Natural killer cell (primary cell): ENCODE measurements at regions not wholly inside any gene's neighbourhood (a gene's known extent, or its start where the extent isn't known, plus 50 kb on each side); places are given as distances from the start of the nearest gene placed in this dataset.

Source experiments
- ATAC-seq, 3 donors: fragments of 150-1000 bp in 2 of 3; fragments of 200-7000 bp in 1 of 3; cut with Tn5 transposase; 1 replicate in 1 of 3; 2 replicates in 2 of 3; pipeline ENCODE4 v1.10.0; 2021; ENCODE audit warnings: mild to moderate bottlenecking in 2 of 3, moderate library complexity in 2 of 3
- DNase-seq, 2 donors: peaks; one replicate each; pipeline versions ENCODE4 v3.0.0 to v3.0.0-alpha.2; 2013 to 2021; ENCODE audit warnings: mixed read lengths in 1 of 2
- H3K27ac ChIP-seq: one replicate; pipeline ENCODE4 v1.5.1; 2013; ENCODE audit warnings: mild to moderate bottlenecking, low read length
- H3K27me3 ChIP-seq: one replicate; pipeline ENCODE4 v1.6.1; 2013; ENCODE audit warnings: low read length; ENCODE audit not compliant: control insufficient read depth, insufficient read depth
- H3K36me3 ChIP-seq: one replicate; pipeline ENCODE4 v1.6.1; 2013; ENCODE audit warnings: low read length; ENCODE audit not compliant: control insufficient read depth, insufficient read depth
- H3K4me1 ChIP-seq: one replicate; pipeline ENCODE4 v1.6.1; 2013; ENCODE audit warnings: low read length; ENCODE audit not compliant: control insufficient read depth, insufficient read depth
- H3K4me3 ChIP-seq: one replicate; pipeline ENCODE4 v1.5.1; 2013; ENCODE audit warnings: low read length
- H3K9me3 ChIP-seq: one replicate; pipeline ENCODE4 v1.6.1; 2013; ENCODE audit warnings: low read length; ENCODE audit not compliant: control insufficient read depth, insufficient read depth
- H3K27ac Mint-ChIP-seq, 2 donors: one replicate each; pipeline ENCODE4 v1.8.0; 2022; ENCODE audit warnings: mild to moderate bottlenecking in 2 of 2, mixed read lengths in 2 of 2, moderate library complexity in 1 of 2
- H3K27me3 Mint-ChIP-seq, 2 donors: one replicate each; pipeline ENCODE4 v1.8.0; 2022; ENCODE audit warnings: low read depth in 2 of 2, mixed read lengths in 2 of 2
- H3K36me3 Mint-ChIP-seq: one replicate; pipeline ENCODE4 v1.8.0; 2022; ENCODE audit warnings: mixed read lengths
- H3K4me1 Mint-ChIP-seq, 2 donors: one replicate each; pipeline ENCODE4 v1.8.0; 2022; ENCODE audit warnings: mixed read lengths in 2 of 2
- H3K4me3 Mint-ChIP-seq: one replicate; pipeline ENCODE4 v1.8.0; 2022; ENCODE audit warnings: mild to moderate bottlenecking, moderate library complexity, mixed read lengths
- H3K9me3 Mint-ChIP-seq, 2 donors: one replicate each; pipeline ENCODE4 v1.8.0; 2022; ENCODE audit warnings: mixed read lengths in 2 of 2
- whole genome bisulfite sequencing: methylation state at CpG from one replicate; pipeline ENCODE4 v1.1.7; 2013; ENCODE audit warnings: missing lambda C conversion rate; ENCODE audit not compliant: insufficient coverage; 5-methylcytosine and 5-hydroxymethylcytosine counted together
- intact Hi-C: fragments of 100-400 bp; cut with micrococcal nuclease; formaldehyde crosslinking; loops from one replicate; pipeline ENCODE4 v1.14.2; 2022
- TF ChIP-seq, protein P1 (sequence below): fragments of 200-600 bp; IDR thresholded peaks from one replicate; pipeline ENCODE4 v1.8.0; 2022; ENCODE audit warnings: antibody characterized with exemption

DNA sequence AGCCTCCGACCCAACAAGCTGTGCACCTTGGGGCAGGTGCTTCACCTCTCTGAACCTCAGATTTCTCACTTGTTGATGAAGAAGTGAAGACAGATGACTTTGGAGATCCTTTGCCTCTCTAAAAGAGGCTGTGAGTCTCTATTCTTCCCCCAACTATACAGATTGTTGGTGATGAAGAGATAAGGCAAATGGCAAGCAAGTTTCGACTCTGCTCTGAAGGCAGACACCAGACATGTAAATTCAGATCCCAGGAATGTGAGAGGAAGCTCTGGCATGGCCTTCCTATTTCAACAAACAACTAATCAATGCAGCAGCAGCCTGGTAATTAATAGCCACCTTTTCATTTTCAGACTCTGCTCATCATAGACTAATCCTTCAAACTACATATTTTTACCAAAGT is 74.2 kb upstream of the EGR2 start:
- Histone ChIP-seq H3K27me3 (no peaks in the 10 kb centered on the region), H3K27ac (no peak overlapping the region), H3K4me3 (no peak overlapping the region), H3K36me3 (no peaks in the 10 kb centered on the region), H3K9me3 (no peaks in the 10 kb centered on the region), H3K4me1 (no peaks in the 10 kb centered on the region)
- Mint-ChIP-seq H3K4me1 (no peaks in the 10 kb centered on the region), H3K27ac (no peak overlapping the region), H3K36me3 (no peaks in the 10 kb centered on the region), H3K27me3 (peaks cover 14 to 48% of the 10 kb centered on the region in 2 donors), H3K9me3 (no peaks in the 10 kb centered on the region), H3K4me3 (no peak overlapping the region)
- ATAC-seq (no peak), DNase-seq (no peak)
- TF ChIP-seq, protein P1, sequence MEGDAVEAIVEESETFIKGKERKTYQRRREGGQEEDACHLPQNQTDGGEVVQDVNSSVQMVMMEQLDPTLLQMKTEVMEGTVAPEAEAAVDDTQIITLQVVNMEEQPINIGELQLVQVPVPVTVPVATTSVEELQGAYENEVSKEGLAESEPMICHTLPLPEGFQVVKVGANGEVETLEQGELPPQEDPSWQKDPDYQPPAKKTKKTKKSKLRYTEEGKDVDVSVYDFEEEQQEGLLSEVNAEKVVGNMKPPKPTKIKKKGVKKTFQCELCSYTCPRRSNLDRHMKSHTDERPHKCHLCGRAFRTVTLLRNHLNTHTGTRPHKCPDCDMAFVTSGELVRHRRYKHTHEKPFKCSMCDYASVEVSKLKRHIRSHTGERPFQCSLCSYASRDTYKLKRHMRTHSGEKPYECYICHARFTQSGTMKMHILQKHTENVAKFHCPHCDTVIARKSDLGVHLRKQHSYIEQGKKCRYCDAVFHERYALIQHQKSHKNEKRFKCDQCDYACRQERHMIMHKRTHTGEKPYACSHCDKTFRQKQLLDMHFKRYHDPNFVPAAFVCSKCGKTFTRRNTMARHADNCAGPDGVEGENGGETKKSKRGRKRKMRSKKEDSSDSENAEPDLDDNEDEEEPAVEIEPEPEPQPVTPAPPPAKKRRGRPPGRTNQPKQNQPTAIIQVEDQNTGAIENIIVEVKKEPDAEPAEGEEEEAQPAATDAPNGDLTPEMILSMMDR, result no peak
- 85% methylated on average over 2 of the region's 2 CpGs for WGBS
- intact Hi-C loops, result no loop called here

DNA sequence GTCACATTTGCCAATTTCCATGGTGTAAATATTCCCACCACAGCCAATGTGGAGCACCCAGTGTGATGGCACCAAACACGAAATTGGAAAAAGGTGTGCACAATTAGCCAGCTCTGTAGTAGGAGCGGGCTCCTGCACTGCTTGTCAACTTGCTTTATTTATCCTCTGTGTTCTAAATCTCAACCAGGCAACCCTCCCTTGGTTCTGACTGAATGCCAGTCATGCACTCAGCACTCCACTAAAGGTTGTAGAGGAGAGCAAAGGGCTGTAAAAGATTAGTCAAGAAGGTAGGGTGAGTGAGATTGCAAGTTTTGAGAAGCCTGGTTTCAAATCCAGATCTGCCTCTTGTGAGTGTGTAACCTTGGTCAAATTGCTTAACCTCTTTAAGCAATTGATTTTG is 71.5 kb upstream of the EGR2 start:
- no peak overlapping the region for H3K27ac Mint-ChIP-seq
- H3K4me1 Mint-ChIP-seq, result no peaks in the 10 kb centered on the region
- DNase-seq (no peak), ATAC-seq (no peak)
- Histone ChIP-seq H3K4me3 (no peak overlapping the region), H3K27ac (no peak overlapping the region), H3K9me3 (no peaks in the 10 kb centered on the region), H3K27me3 (no peaks in the 10 kb centered on the region), H3K4me1 (no peaks in the 10 kb centered on the region), H3K36me3 (no peaks in the 10 kb centered on the region)
- H3K4me3 Mint-ChIP-seq, result no peak overlapping the region
- no peaks in the 10 kb centered on the region for H3K9me3 Mint-ChIP-seq
- H3K36me3 Mint-ChIP-seq, result no peaks in the 10 kb centered on the region
- WGBS, result 84% methylated on average over 2 of the region's 2 CpGs
- TF ChIP-seq, protein P1, result no peak
- intact Hi-C loops, result no loop called here
- peaks cover 22 to 62% of the 10 kb centered on the region in 2 donors for H3K27me3 Mint-ChIP-seq

DNA sequence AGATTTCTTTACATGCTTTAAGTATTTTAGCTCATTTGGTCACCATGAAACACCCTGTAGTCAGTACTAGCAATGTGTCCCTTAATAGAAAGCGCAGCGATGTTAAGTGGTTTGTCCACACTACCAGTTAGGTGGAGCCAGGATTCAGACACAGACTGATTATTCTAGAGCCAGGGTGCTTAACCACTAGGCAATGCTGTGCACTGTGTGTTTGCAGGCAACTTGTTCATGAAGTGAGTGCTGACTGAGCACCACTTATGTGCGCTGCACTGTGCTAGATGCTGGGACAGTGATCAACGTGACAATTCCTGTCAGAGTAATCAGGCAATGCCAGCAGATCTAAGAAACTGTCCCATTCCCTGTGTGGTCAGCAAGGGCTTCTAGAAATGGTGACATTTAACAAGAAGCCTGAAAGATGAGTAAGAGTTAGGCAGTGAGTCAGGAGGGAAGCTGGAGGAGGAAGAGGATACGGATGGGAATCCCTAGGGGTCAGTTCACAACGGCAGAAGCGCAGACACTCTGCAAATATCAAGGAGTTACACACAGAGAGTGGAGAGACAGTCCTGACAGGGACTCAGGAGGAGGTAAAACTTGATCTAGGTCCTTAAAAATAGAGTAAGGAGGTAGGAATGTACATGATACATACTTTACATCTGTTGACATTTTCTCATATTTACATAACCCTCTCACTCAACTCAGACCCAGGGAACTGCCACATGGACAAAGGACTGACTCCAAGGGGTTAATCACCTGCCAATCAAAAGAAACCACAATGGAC is 69.7 kb upstream of the EGR2 start:
- Mint-ChIP-seq H3K36me3 (no peaks in the 10 kb centered on the region), H3K4me3 (no peak overlapping the region), H3K4me1 (no peaks in the 10 kb centered on the region), H3K27me3 (peaks cover 26 to 56% of the 10 kb centered on the region in 2 donors), H3K9me3 (no peaks in the 10 kb centered on the region), H3K27ac (no peak overlapping the region)
- Histone ChIP-seq H3K4me1 (no peaks in the 10 kb centered on the region), H3K27ac (no peak overlapping the region), H3K36me3 (no peaks in the 10 kb centered on the region), H3K4me3 (no peak overlapping the region), H3K27me3 (no peaks in the 10 kb centered on the region), H3K9me3 (no peaks in the 10 kb centered on the region)
- intact Hi-C loops, result no loop called here
- DNase-seq (no peak), ATAC-seq (no peak)
- WGBS, result 86% methylated on average over 7 of the region's 7 CpGs
- TF ChIP-seq, protein P1, result no peak

DNA sequence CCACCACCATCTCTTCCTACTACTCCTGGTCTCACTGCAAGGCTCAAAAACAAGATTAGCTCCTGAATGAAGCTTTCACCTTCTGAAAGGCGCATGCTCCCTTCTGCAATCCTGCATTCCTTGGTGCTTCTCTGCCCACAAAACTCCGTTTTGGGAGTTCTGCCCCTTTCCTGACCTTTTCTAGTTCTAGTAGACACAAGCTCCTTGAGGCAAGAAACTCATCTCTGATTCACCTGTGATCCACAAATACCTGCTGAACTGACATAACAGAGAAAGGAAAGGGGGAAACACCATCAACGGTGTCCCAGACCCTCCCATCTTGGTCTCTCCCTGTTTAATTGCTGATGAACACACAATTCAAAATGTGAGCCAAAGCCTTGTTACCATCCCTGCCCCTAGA is 64.0 kb upstream of the EGR2 start:
- no peaks in the 10 kb centered on the region for H3K4me1 Mint-ChIP-seq
- no peak for ATAC-seq
- no peak for DNase-seq
- H3K27ac ChIP-seq, result no peak overlapping the region
- H3K27me3 Mint-ChIP-seq, result peaks cover 29 to 41% of the 10 kb centered on the region in 2 donors
- no peaks in the 10 kb centered on the region for H3K4me1 ChIP-seq
- H3K9me3 Mint-ChIP-seq, result no peaks in the 10 kb centered on the region
- H3K4me3 ChIP-seq, result no peak overlapping the region
- H3K36me3 Mint-ChIP-seq, result no peaks in the 10 kb centered on the region
- no peaks in the 10 kb centered on the region for H3K27me3 ChIP-seq
- H3K4me3 Mint-ChIP-seq, result no peak overlapping the region
- intact Hi-C loops, result no loop called here
- TF ChIP-seq, protein P1, result no peak
- H3K27ac Mint-ChIP-seq, result no peak overlapping the region
- WGBS, result 91% methylated on average over 2 of the region's 3 CpGs
- H3K9me3 ChIP-seq, result no peaks in the 10 kb centered on the region
- H3K36me3 ChIP-seq, result no peaks in the 10 kb centered on the region
